ENCODE measurements at regions not wholly inside any gene's neighbourhood (a gene's known extent, or its start where the extent isn't known, plus 50 kb on each side); places are given as distances from the start of the nearest gene placed in this dataset.
A peak's percentile ranks its signal among the peaks of the same experiment; 100 is the strongest.

DNA sequence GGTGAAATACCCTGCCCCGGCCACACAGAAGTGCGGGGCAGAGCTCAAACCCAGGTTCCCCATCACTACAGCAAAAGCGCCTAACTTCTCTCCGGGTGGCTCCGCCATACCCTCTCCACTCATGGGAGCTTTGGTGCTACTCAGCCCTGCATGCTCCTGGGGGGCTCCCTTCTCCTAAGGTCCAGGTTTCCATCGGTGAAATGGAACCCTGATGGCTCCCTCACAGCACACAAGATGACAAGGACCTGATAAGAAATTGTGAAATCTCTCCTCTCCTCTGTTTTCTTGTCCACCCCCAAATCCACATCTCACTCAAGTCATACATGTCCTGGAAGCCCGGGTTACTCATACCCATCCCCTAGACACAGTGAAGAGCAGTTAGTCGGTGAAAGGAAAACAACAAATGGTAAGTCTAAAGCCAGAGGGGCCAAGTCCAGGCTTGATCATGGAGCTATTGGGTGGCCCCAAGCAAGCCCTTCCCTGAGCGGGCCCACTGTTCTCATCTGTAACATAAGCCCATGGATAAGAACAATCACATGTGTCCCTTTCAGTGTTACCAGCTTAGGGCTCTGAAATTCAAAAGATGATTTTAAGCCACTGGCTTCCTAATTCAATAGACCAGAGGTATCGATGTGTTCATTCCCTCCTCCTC lies 317.5 kb downstream of the BCL11B start:
- POLR2A ChIA-PET: no interaction called here
- TF ChIP-seq ZNF596 (tag by site-specific recombination; IDR thresholded peaks at IDR 0.05): no peak
- Histone ChIP-seq H3K9me3 (ENCODE audit: control insufficient read depth, insufficient read depth, low read depth, low read length) (no peaks in the 10 kb centered on the region), H3K27ac (ENCODE audit: extremely low read depth, low read depth, low read length) (no peak overlapping the region), H3K4me3 (ENCODE audit: low read depth, low read length) (no peak overlapping the region), H3K36me3 (ENCODE audit: control insufficient read depth in 2 of 2, insufficient read depth in 1 of 2, low read length in 2 of 2) (no peaks in the 10 kb centered on the region), H3K4me1 (ENCODE audit: control insufficient read depth, insufficient read depth, low read length) (no peaks in the 10 kb centered on the region)
- CTCF ChIA-PET: no interaction called here

DNA sequence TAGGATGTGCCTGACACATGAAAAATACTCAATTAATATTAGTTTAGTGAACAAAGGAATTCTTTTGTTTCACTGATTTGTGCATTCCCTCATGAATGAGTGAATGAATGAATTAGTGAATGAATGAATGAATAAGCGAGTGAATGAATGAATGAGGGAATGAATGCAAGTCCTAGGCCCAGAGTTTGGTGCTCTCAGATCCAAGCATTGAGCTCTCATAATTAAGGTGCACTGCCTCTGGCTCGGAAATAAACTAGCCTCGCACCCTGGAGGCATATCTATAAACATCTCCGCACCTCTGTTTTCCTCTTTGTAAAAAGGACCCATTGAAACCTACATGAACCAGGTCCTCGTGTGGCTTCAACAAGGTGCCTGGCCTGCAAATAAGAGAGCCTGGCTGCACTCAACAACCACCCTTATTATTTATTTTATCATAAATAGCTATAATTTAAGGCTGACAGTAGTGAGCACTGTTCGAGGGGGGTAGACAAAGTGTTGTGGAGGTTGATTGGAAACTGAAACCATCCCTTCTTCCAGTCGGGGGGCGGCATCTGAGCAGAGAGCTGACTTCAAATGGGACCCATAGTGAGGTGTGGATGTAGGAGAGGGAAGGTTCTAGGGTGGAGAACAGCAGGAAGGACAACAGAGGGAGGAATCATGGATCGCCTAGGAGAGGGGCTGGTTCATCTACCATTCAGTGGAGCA lies 316.8 kb downstream of the BCL11B start:
- Histone ChIP-seq H3K36me3 (ENCODE audit: control insufficient read depth in 2 of 2, insufficient read depth in 1 of 2, low read length in 2 of 2) (no peaks in the 10 kb centered on the region), H3K4me1 (ENCODE audit: control insufficient read depth, insufficient read depth, low read length) (no peaks in the 10 kb centered on the region), H3K9me3 (ENCODE audit: control insufficient read depth, insufficient read depth, low read depth, low read length) (no peaks in the 10 kb centered on the region), H3K27ac (ENCODE audit: extremely low read depth, low read depth, low read length) (no peak overlapping the region), H3K4me3 (ENCODE audit: low read depth, low read length) (no peak overlapping the region)
- CTCF ChIA-PET: no interaction called here
- POLR2A ChIA-PET: no interaction called here
- TF ChIP-seq ZNF221 (tag by site-specific recombination; IDR thresholded peaks at IDR 0.05; ENCODE audit: borderline replicate concordance) (no peak), HOXA7 (CRISPR knock-in tag; IDR thresholded peaks at IDR 0.05; ENCODE audit: borderline replicate concordance) (no peak), BCL11B (tag by site-specific recombination; IDR thresholded peaks at IDR 0.05; ENCODE audit: low read depth) (no peak), ZNF341 (tag by site-specific recombination; IDR thresholded peaks at IDR 0.05; ENCODE audit: low read depth) (peak; percentile 25; the same call in 1 of the 2 replicates), ZNF48 (tag by site-specific recombination; IDR thresholded peaks at IDR 0.05) (no peak), ZNF677 (tag by site-specific recombination; IDR thresholded peaks at IDR 0.05) (no peak)

DNA sequence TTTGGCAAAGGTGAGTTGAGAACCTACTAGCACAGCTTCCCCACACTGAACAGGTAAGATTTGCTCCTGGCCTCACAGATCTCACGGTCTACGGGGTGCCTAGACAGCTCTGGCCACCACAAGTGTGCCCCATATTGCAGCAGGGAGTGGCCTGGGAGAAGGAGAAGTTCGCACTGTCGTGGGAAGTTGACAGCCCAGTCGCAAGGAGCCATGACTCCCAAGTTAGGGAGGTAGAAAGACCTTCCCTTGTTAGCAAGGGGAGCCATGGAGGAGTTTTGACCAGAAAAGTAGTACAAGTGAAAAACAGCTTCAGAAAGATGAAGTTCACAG lies 316.3 kb downstream of the BCL11B start:
- Histone ChIP-seq H3K27ac (ENCODE audit: extremely low read depth, low read depth, low read length) (no peak overlapping the region), H3K36me3 (ENCODE audit: control insufficient read depth in 2 of 2, insufficient read depth in 1 of 2, low read length in 2 of 2) (no peaks in the 10 kb centered on the region), H3K4me1 (ENCODE audit: control insufficient read depth, insufficient read depth, low read length) (no peaks in the 10 kb centered on the region), H3K9me3 (ENCODE audit: control insufficient read depth, insufficient read depth, low read depth, low read length) (no peaks in the 10 kb centered on the region), H3K4me3 (ENCODE audit: low read depth, low read length) (no peak overlapping the region)
- TF ChIP-seq ZNF221 (tag by site-specific recombination; IDR thresholded peaks at IDR 0.05; ENCODE audit: borderline replicate concordance) (no peak), ZNF274 (IDR thresholded peaks at IDR 0.05; ENCODE audit: low read length) (no peak), ZNF274 (tag by site-specific recombination; IDR thresholded peaks at IDR 0.05; ENCODE audit: borderline replicate concordance) (no peak), ZNF132 (tag by site-specific recombination; IDR thresholded peaks at IDR 0.05; ENCODE audit: borderline replicate concordance) (no peak), ZNF341 (tag by site-specific recombination; IDR thresholded peaks at IDR 0.05; ENCODE audit: low read depth) (no peak; the same call in 1 of the 2 replicates)
- TF ChIP-seq, protein P1, sequence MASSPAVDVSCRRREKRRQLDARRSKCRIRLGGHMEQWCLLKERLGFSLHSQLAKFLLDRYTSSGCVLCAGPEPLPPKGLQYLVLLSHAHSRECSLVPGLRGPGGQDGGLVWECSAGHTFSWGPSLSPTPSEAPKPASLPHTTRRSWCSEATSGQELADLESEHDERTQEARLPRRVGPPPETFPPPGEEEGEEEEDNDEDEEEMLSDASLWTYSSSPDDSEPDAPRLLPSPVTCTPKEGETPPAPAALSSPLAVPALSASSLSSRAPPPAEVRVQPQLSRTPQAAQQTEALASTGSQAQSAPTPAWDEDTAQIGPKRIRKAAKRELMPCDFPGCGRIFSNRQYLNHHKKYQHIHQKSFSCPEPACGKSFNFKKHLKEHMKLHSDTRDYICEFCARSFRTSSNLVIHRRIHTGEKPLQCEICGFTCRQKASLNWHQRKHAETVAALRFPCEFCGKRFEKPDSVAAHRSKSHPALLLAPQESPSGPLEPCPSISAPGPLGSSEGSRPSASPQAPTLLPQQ (tag by site-specific recombination; IDR thresholded peaks at IDR 0.05): no peak
- ChIA-PET CTCF (no interaction called here), POLR2A (no interaction called here)

DNA sequence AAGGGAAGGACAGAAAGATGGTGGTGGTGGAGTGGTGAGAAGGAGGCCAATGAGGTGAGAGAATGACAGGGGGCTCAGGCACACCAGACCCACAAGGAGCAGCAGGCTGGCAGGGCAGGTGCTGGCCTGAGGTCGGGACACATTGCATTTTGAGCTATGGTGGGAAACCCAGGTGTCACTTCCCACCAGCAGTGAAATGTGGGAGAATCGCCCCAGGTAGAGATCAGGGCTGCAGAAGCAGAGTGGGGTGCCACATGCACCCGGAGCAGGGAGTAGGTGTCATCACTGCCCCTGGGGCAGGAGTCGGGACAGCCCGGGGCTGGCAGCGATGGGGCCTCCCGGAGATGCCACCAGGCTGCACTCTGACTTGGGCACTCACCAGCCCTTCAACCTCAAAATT lies 315.8 kb downstream of the BCL11B start:
- Histone ChIP-seq H3K36me3 (ENCODE audit: control insufficient read depth in 2 of 2, insufficient read depth in 1 of 2, low read length in 2 of 2) (no peaks in the 10 kb centered on the region), H3K9me3 (ENCODE audit: control insufficient read depth, insufficient read depth, low read depth, low read length) (no peaks in the 10 kb centered on the region), H3K27ac (ENCODE audit: extremely low read depth, low read depth, low read length) (no peak overlapping the region), H3K4me3 (ENCODE audit: low read depth, low read length) (no peak overlapping the region), H3K4me1 (ENCODE audit: control insufficient read depth, insufficient read depth, low read length) (no peaks in the 10 kb centered on the region)
- ChIA-PET POLR2A (no interaction called here), CTCF (no interaction called here)
- TF ChIP-seq ZNF138 (tag by site-specific recombination; IDR thresholded peaks at IDR 0.05; ENCODE audit: borderline replicate concordance) (no peak), GLI4 (tag by site-specific recombination; IDR thresholded peaks at IDR 0.05) (no peak), ZNF670 (tag by site-specific recombination; IDR thresholded peaks at IDR 0.05; ENCODE audit: low read depth) (no peak), ZNF610 (tag by site-specific recombination; IDR thresholded peaks at IDR 0.05; ENCODE audit: borderline replicate concordance) (no peak), ZNF394 (tag by site-specific recombination; IDR thresholded peaks at IDR 0.05; ENCODE audit: borderline replicate concordance) (no peak), ZNF223 (tag by site-specific recombination; IDR thresholded peaks at IDR 0.05) (no peak), ZNF658 (tag by site-specific recombination; IDR thresholded peaks at IDR 0.05) (no peak), ZNF514 (tag by site-specific recombination; IDR thresholded peaks at IDR 0.05) (no peak), ZNF660 (tag by site-specific recombination; IDR thresholded peaks at IDR 0.05) (no peak), ZBTB21 (tag by site-specific recombination; IDR thresholded peaks at IDR 0.05) (no peak), SCRT2 (tag by site-specific recombination; IDR thresholded peaks at IDR 0.05) (no peak), GFI1B (tag by site-specific recombination; IDR thresholded peaks at IDR 0.05) (no peak), ZBTB48 (tag by site-specific recombination; IDR thresholded peaks at IDR 0.05) (no peak)
- TF ChIP-seq, protein P2, sequence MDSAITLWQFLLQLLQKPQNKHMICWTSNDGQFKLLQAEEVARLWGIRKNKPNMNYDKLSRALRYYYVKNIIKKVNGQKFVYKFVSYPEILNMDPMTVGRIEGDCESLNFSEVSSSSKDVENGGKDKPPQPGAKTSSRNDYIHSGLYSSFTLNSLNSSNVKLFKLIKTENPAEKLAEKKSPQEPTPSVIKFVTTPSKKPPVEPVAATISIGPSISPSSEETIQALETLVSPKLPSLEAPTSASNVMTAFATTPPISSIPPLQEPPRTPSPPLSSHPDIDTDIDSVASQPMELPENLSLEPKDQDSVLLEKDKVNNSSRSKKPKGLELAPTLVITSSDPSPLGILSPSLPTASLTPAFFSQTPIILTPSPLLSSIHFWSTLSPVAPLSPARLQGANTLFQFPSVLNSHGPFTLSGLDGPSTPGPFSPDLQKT (IDR thresholded peaks at IDR 0.05; ENCODE audit: borderline replicate concordance, low read depth, low read length): no peak
- TF ChIP-seq, protein P3, sequence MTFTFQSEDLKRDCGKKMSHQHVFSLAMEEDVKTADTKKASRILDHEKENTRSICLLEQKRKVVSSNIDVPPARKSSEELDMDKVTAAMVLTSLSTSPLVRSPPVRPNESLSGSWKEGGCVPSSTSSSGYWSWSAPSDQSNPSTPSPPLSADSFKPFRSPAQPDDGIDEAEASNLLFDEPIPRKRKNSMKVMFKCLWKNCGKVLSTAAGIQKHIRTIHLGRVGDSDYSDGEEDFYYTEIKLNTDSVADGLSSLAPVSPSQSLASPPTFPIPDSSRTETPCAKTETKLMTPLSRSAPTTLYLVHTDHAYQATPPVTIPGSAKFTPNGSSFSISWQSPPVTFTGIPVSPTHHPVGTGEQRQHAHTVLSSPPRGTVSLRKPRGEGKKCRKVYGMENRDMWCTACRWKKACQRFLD (tag by site-specific recombination; IDR thresholded peaks at IDR 0.05): no peak
